HG02678 (cell line): ENCODE measurements at regions not wholly inside any gene's neighbourhood (a gene's known extent, or its start where the extent isn't known, plus 50 kb on each side); places are given as distances from the start of the nearest gene placed in this dataset.

Source experiments
- ATAC-seq: cut with Tn5 transposase; IDR thresholded peaks from one replicate; pipeline ENCODE4 v1.9.1; 2021; ENCODE audit warnings: mild to moderate bottlenecking, moderate library complexity; ENCODE audit not compliant: unreplicated experiment

GRCh38 chr14:100955201-100955600 is 51.7 kb upstream of the RTL1 start:
- ATAC-seq: no peak

- ATAC-seq: no peak
Observed at GRCh38 chr14:100962494-100962893, 59.0 kb upstream of the RTL1 start.

- ATAC-seq: no peak
Observed at GRCh38 chr14:100965296-100965695, 61.8 kb upstream of the RTL1 start.

GRCh38 chr14:100967178-100967577 is 63.7 kb upstream of the RTL1 start:
- no peak for ATAC-seq

- no peak for ATAC-seq
Observed at GRCh38 chr14:100967930-100968329, 64.4 kb upstream of the RTL1 start.

GRCh38 chr14:100972118-100972897 is 68.8 kb upstream of the RTL1 start:
- no peak for ATAC-seq

GRCh38 chr14:100975671-100976070 is 72.1 kb upstream of the RTL1 start:
- no peak for ATAC-seq

- no peak for ATAC-seq
Observed at GRCh38 chr14:100979079-100979478, 75.6 kb upstream of the RTL1 start.

GRCh38 chr14:100979780-100980179 is 76.3 kb upstream of the RTL1 start:
- ATAC-seq: no peak

- ATAC-seq: no peak
Observed at GRCh38 chr14:100980823-100981222, 77.3 kb upstream of the RTL1 start.

GRCh38 chr14:100981809-100982208 is 78.3 kb upstream of the RTL1 start:
- no peak for ATAC-seq

- ATAC-seq: no peak
Observed at GRCh38 chr14:100982353-100982752, 78.8 kb upstream of the RTL1 start.

- ATAC-seq: no peak
Observed at GRCh38 chr14:100982762-100983161, 79.2 kb upstream of the RTL1 start.

- ATAC-seq: no peak
Observed at GRCh38 chr14:100983710-100984109, 80.2 kb upstream of the RTL1 start.

- ATAC-seq: no peak
Observed at GRCh38 chr14:100988011-100988410, 84.5 kb upstream of the RTL1 start.

- ATAC-seq: no peak
Observed at GRCh38 chr14:100988411-100988900, 84.9 kb upstream of the RTL1 start.

GRCh38 chr14:100988956-100989355 is 85.4 kb upstream of the RTL1 start:
- ATAC-seq: no peak

- ATAC-seq: no peak
Observed at GRCh38 chr14:100989924-100990323, 86.4 kb upstream of the RTL1 start.

GRCh38 chr14:100994082-100994481 is 90.6 kb upstream of the RTL1 start:
- ATAC-seq: no peak

GRCh38 chr14:100994756-100995330 is 91.3 kb upstream of the RTL1 start:
- no peak for ATAC-seq

GRCh38 chr14:101000711-101001250 is 97.3 kb upstream of the RTL1 start:
- no peak for ATAC-seq
